ENCODE measurements at regions not wholly inside any gene's neighbourhood (a gene's known extent, or its start where the extent isn't known, plus 50 kb on each side); places are given as distances from the start of the nearest gene placed in this dataset.

DNA sequence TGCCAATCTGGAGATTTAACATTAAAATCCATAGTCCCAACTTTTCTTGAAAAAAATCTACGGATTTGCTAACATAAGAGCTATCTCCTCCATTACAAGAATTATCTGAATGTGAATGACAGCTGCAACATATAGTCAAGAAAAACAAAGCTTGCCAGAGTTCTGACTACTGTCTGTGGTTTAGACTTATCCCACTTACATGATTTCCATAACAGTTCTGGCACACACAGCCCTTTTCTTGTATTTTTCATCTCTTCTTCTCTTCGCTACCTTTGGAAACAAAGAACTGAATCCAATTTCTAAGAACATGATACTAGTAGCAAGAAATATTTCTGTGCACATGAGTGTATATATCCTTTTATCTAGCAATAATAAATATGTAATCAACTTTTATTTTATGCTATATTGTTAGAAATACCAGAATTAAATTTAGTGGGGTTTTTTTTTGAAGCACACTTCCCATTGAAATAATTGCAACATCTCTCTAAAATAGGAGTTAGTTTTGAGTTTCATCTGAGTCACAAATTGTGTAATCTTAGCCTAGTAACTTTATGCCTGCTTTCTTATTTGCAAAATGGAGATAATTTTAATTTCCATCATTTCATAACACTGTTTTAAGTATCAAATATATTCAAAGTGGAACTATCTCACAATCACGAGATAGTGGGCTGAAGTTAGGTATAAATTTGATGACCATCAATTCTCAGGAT is 1217.6 kb downstream of the JRKL start:
- H3K9me3 ChIP-seq (ENCODE audit: control insufficient read depth, low read depth, low read length): no peaks in the 10 kb centered on the region
- H3K4ac ChIP-seq (ENCODE audit: low read depth, low read length): no peak overlapping the region
- no peak for TF ChIP-seq CTCF (conservative IDR thresholded peaks at IDR 0.05)

More for the DNA sequence above, 1217.6 kb downstream of the JRKL start:
- Histone ChIP-seq H2BK5ac (ENCODE audit: insufficient read length, low read length) (no peak overlapping the region), H2AFZ (ENCODE audit: low read length) (no peak overlapping the region), H3K79me1 (ENCODE audit: insufficient read depth, low read depth, low read length, poor library complexity, severe bottlenecking) (no peaks in the 10 kb centered on the region), H3K79me2 (ENCODE audit: insufficient read depth, low read length) (no peaks in the 10 kb centered on the region), H3K14ac (ENCODE audit: insufficient read depth, low read length) (no peak overlapping the region), H3K9ac (ENCODE audit: extremely low read depth, insufficient read length, low read length) (no peak overlapping the region), H2BK12ac (ENCODE audit: insufficient read length, low read depth, low read length) (no peak overlapping the region), H2BK15ac (ENCODE audit: low read depth, low read length) (no peak overlapping the region), H2BK20ac (ENCODE audit: low read depth, low read length, poor library complexity, severe bottlenecking) (no peak overlapping the region), H3K56ac (ENCODE audit: insufficient read length, low read depth, low read length) (no peak overlapping the region), H3K23ac (ENCODE audit: insufficient read length, low read depth, low read length) (no peak overlapping the region), H3K23me2 (ENCODE audit: insufficient read length, low read depth, low read length, poor library complexity, severe bottlenecking) (no peaks in the 10 kb centered on the region), H3K4me1 (ENCODE audit: insufficient read depth, low read length) (no peaks in the 10 kb centered on the region), H3K27me3 (ENCODE audit: insufficient read depth, low read length) (no peaks in the 10 kb centered on the region), H2BK120ac (ENCODE audit: low read depth, low read length, poor library complexity, severe bottlenecking) (no peak overlapping the region), H4K91ac (ENCODE audit: insufficient read length, low read depth, low read length) (no peak overlapping the region), H4K5ac (ENCODE audit: insufficient read length, low read depth, low read length) (no peak overlapping the region), H2AK5ac (ENCODE audit: insufficient read length, low read length) (no peak overlapping the region), H3K18ac (ENCODE audit: insufficient read length, low read depth, low read length) (no peak overlapping the region), H3K27ac (ENCODE audit: insufficient read length, low read depth, low read length) (no peak overlapping the region), H4K8ac (replicated peaks; ENCODE audit: insufficient read length, low read depth, low read length) (no peak overlapping the region), H4K20me1 (ENCODE audit: control insufficient read depth, insufficient read depth, insufficient read length) (no peaks in the 10 kb centered on the region), H3K4me2 (ENCODE audit: insufficient read depth, insufficient read length, low read length) (no peak overlapping the region), H3T11ph (ENCODE audit: low read length) (no peak overlapping the region)
- Mint-ChIP-seq H3K27ac (no peak overlapping the region), H3K4me3 (no peak overlapping the region), H3K9me3 (peaks cover 12 to 20% of the 10 kb centered on the region in 2 experiments), H3K27me3 (ENCODE audit: low read depth) (no peaks in the 10 kb centered on the region; the same call in 1 of the 2 replicates), H3K4me1 (peaks cover 0 to 4% of the 10 kb centered on the region in 2 experiments; a peak in 1 of 4 replicates), H3K36me3 (ENCODE audit: insufficient read depth in 1 of 3, low read depth in 3 of 3) (peaks cover 2 to 18% (median 9%) of the 10 kb centered on the region in 3 experiments; a peak in 4 of 7 replicates)
- WGBS (ENCODE audit: extremely low coverage, insufficient read length, low lambda C conversion rate): no CpG with 5 or more reads among the region's 3 CpGs
- DNase-seq: no peak
